CD4-positive, alpha-beta T cell (primary cell): ENCODE measurements at regions not wholly inside any gene's neighbourhood (a gene's known extent, or its start where the extent isn't known, plus 50 kb on each side); places are given as distances from the start of the nearest gene placed in this dataset.

ENCODE experiments used
- ATAC-seq: fragments of 200-7000 bp; cut with Tn5 transposase; one replicate; pipeline ENCODE4 v1.10.0; 2022; ENCODE audit warnings: mild to moderate bottlenecking; ENCODE audit not compliant: poor library complexity
- CTCF ChIA-PET: fragments of 350-600 bp; sonication (Branson Sonifier 250); formaldehyde crosslinking; loops from one replicate; lab custom pipeline; 2021; ENCODE audit warnings: antibody characterized with exemption, inconsistent platforms; lab: Charles Lee
- POLR2A ChIA-PET: fragments of 350-600 bp; sonication (Branson Sonifier 250); formaldehyde crosslinking; loops from one replicate; lab custom pipeline; 2021; ENCODE audit warnings: antibody characterized with exemption, inconsistent platforms; lab: Charles Lee
- DNase-seq, 14 experiments: peaks; one replicate each; pipeline ENCODE4 v3.0.0-alpha.2; 2013 to 2020; ENCODE audit warnings: mixed read lengths in 2 of 14
- H3K27ac ChIP-seq, 2 donors: one replicate each; pipeline versions ENCODE4 v1.5.1 to v1.7.0; 2013; ENCODE audit warnings: low read length in 2 of 2, low read depth in 1 of 2, mild to moderate bottlenecking in 1 of 2
- H3K27me3 ChIP-seq, 2 experiments: 1 replicate in 1 of 2; 2 replicates in 1 of 2; pipeline versions ENCODE4 v1.6.1 to v1.7.0; 2013; ENCODE audit warnings: low read length in 2 of 2, control low read depth in 1 of 2, mild to moderate bottlenecking in 1 of 2, moderate library complexity in 1 of 2; ENCODE audit not compliant: insufficient read depth in 2 of 2, control insufficient read depth in 1 of 2
- H3K36me3 ChIP-seq: one replicate; pipeline ENCODE4 v1.6.1; 2013; ENCODE audit warnings: low read length, control low read depth; ENCODE audit not compliant: insufficient read depth
- H3K4me1 ChIP-seq: one replicate; pipeline ENCODE4 v1.6.1; 2013; ENCODE audit warnings: low read length, control low read depth; ENCODE audit not compliant: insufficient read depth
- H3K4me3 ChIP-seq: one replicate; pipeline ENCODE4 v1.5.1; 2013; ENCODE audit warnings: mild to moderate bottlenecking, low read length, moderate library complexity
- H3K9me3 ChIP-seq, 2 experiments: 1 replicate in 1 of 2; 2 replicates in 1 of 2; pipeline versions ENCODE4 v1.6.1 to v1.7.0; 2013; ENCODE audit warnings: low read length in 2 of 2, mild to moderate bottlenecking in 2 of 2, control low read depth in 1 of 2, moderate library complexity in 1 of 2; ENCODE audit not compliant: control insufficient read depth in 1 of 2, insufficient read depth in 1 of 2
- H3K27ac Mint-ChIP-seq: one replicate; pipeline ENCODE4 v1.8.0; 2020; ENCODE audit warnings: mixed read lengths
- H3K27me3 Mint-ChIP-seq: one replicate; pipeline ENCODE4 v1.8.0; 2021; ENCODE audit warnings: mixed read lengths
- H3K36me3 Mint-ChIP-seq: one replicate; pipeline ENCODE4 v1.8.0; 2021; ENCODE audit warnings: low read depth, mixed read lengths
- H3K4me1 Mint-ChIP-seq: one replicate; pipeline ENCODE4 v1.8.0; 2021; ENCODE audit warnings: low read depth, mixed read lengths
- H3K4me3 Mint-ChIP-seq: one replicate; pipeline ENCODE4 v1.8.0; 2020; ENCODE audit warnings: mild to moderate bottlenecking, mixed read lengths
- H3K9me3 Mint-ChIP-seq: one replicate; pipeline ENCODE4 v1.8.0; 2020; ENCODE audit warnings: mixed read lengths
- intact Hi-C, 2 experiments: fragments of 100-400 bp; cut with DNase I in 1 of 2; cut with micrococcal nuclease in 1 of 2; formaldehyde crosslinking; loops; one replicate each; pipeline versions ENCODE4 v1.15.1 to v1.9.0; 2023 to 2025; cut with DNase I, micrococcal nuclease
- TF ChIP-seq, protein P1 (sequence below): fragments of 200-600 bp; IDR thresholded peaks from one replicate; pipeline ENCODE4 v1.8.0; 2022; ENCODE audit warnings: antibody characterized with exemption, mild to moderate bottlenecking

DNA sequence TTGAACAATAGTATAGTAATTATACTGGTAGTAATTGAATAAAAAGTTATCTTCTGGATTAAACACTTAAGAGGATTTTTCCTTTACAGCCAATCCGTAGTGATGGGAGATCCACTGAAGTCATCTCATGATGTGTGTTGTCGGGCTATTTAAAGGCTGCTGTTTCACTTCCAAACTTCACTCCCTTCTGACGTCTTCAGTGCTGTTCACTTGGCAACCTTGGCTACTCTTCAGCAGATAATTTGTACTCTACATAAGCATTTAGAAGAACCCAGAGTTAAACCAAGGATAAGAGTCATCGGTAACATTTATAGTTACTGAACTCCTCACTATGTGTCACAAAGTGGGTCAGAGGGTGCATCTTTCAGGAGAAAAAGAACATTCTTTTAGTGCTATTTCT lies 179.1 kb upstream of the EYA4 start:
- no peaks in the 10 kb centered on the region for H3K4me1 Mint-ChIP-seq
- Histone ChIP-seq H3K27me3 (no peaks in the 10 kb centered on the region), H3K4me3 (no peak overlapping the region), H3K36me3 (no peaks in the 10 kb centered on the region), H3K9me3 (no peaks in the 10 kb centered on the region), H3K4me1 (no peaks in the 10 kb centered on the region), H3K27ac (no peak overlapping the region)
- DNase-seq (peak in 3 of 14 experiments; percentile 12 to 14 (median 13)), ATAC-seq (no peak)
- H3K27ac Mint-ChIP-seq = no peak overlapping the region
- intact Hi-C loops = no loop called here
- CTCF ChIA-PET = no interaction called here
- H3K4me3 Mint-ChIP-seq = no peak overlapping the region
- POLR2A ChIA-PET = no interaction called here
- H3K9me3 Mint-ChIP-seq = no peaks in the 10 kb centered on the region
- peaks cover 7% of the 10 kb centered on the region for H3K27me3 Mint-ChIP-seq
- no peaks in the 10 kb centered on the region for H3K36me3 Mint-ChIP-seq
- TF ChIP-seq, protein P1, sequence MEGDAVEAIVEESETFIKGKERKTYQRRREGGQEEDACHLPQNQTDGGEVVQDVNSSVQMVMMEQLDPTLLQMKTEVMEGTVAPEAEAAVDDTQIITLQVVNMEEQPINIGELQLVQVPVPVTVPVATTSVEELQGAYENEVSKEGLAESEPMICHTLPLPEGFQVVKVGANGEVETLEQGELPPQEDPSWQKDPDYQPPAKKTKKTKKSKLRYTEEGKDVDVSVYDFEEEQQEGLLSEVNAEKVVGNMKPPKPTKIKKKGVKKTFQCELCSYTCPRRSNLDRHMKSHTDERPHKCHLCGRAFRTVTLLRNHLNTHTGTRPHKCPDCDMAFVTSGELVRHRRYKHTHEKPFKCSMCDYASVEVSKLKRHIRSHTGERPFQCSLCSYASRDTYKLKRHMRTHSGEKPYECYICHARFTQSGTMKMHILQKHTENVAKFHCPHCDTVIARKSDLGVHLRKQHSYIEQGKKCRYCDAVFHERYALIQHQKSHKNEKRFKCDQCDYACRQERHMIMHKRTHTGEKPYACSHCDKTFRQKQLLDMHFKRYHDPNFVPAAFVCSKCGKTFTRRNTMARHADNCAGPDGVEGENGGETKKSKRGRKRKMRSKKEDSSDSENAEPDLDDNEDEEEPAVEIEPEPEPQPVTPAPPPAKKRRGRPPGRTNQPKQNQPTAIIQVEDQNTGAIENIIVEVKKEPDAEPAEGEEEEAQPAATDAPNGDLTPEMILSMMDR = no peak

DNA sequence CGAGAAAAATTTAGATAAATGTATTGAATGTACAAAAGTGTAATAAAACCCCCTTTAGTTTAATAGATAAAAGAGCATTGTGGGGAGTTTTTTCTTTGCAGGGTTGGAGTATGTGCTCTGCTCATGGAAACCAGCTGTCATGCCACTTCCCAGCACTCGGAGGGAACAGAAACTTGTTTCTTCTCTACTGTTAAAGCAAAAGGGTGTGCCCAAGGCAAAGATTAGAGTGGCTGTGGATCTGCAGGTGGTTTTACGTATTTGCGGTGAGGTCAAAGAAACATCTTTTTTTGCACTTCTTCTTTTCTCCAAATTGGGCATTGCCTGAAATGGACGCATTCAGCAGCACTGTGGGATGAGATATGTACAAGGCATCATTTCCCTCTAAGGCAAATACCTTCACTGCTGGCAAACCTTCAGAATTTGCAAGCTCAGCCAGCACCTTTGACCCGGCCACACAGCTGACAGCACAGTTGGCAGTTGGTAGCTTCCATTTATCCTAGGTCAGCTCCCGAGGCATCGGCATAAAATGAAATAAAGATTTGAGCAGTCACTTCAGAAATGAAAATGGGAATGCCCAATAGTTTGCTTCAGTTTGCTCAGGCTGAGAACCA lies 178.4 kb upstream of the EYA4 start:
- Histone ChIP-seq H3K27ac (no peak overlapping the region), H3K4me1 (no peaks in the 10 kb centered on the region), H3K4me3 (no peak overlapping the region), H3K9me3 (no peaks in the 10 kb centered on the region), H3K27me3 (no peaks in the 10 kb centered on the region), H3K36me3 (no peaks in the 10 kb centered on the region)
- intact Hi-C loops = no loop called here
- H3K4me1 Mint-ChIP-seq = no peaks in the 10 kb centered on the region
- peaks cover 7% of the 10 kb centered on the region for H3K27me3 Mint-ChIP-seq
- H3K9me3 Mint-ChIP-seq = no peaks in the 10 kb centered on the region
- no peak overlapping the region for H3K4me3 Mint-ChIP-seq
- ATAC-seq = no peak
- DNase-seq = peak in 3 of 14 experiments; percentile 19 to 25 (median 22)
- ChIA-PET POLR2A (no interaction called here), CTCF (no interaction called here)
- no peaks in the 10 kb centered on the region for H3K36me3 Mint-ChIP-seq
- no peak overlapping the region for H3K27ac Mint-ChIP-seq
- TF ChIP-seq, protein P1 = no peak

DNA sequence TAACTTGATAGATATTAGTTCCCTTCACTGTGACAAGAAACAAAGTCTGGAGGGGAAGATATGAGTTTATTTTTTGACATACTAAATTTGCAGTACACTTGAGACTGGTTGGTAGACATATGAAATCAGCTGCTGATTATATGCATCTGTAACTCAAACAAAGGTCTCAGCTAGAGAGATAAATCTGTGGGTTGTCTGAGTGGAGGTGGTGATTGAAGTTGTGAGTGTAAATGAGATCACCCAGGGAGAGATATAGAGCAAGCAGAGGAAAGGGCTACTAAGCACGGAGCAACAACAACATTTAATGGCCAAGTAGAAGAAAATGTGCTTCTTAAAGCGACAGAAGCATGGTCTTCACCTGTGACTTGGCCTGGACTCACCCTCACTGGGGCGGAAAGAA lies 173.2 kb upstream of the EYA4 start:
- no peak for DNase-seq
- Histone ChIP-seq H3K27ac (no peak overlapping the region), H3K4me1 (no peaks in the 10 kb centered on the region), H3K36me3 (no peaks in the 10 kb centered on the region), H3K4me3 (no peak overlapping the region), H3K9me3 (no peaks in the 10 kb centered on the region), H3K27me3 (no peaks in the 10 kb centered on the region)
- intact Hi-C loops = no loop called here
- ChIA-PET POLR2A (no interaction called here), CTCF (no interaction called here)
- Mint-ChIP-seq H3K4me3 (no peak overlapping the region), H3K9me3 (no peaks in the 10 kb centered on the region), H3K27ac (no peak overlapping the region), H3K36me3 (no peaks in the 10 kb centered on the region), H3K27me3 (peaks cover 2% of the 10 kb centered on the region), H3K4me1 (no peaks in the 10 kb centered on the region)
- no peak for ATAC-seq
- TF ChIP-seq, protein P1 = no peak
